Fibroblast of the aortic adventitia (primary cell): ENCODE measurements at regions not wholly inside any gene's neighbourhood (a gene's known extent, or its start where the extent isn't known, plus 50 kb on each side); places are given as distances from the start of the nearest gene placed in this dataset.
A peak's percentile ranks its signal among the peaks of the same experiment; 100 is the strongest.

ENCODE experiments used
- DNase-seq: peaks from one replicate; pipeline ENCODE4 v3.0.0-alpha.2; 2010; ENCODE audit warnings: low read depth
- H3K4me3 ChIP-seq: 2 replicates; pipeline ENCODE4 v1.5.1; 2011; ENCODE audit warnings: low read depth, mild to moderate bottlenecking, control low read depth, low read length, moderate library complexity
- CTCF ChIP-seq: IDR thresholded peaks from 2 replicates; pipeline ENCODE4 v1.5.1; 2011; ENCODE audit warnings: mild to moderate bottlenecking, low read length, control low read depth, inconsistent platforms; ENCODE audit not compliant: insufficient read depth

GRCh38 chr9:82467436-82467835, 478.9 kb downstream of the SPATA31D1 start:
- DNase-seq, result peak; percentile 2
- TF ChIP-seq CTCF, result no peak
- H3K4me3 ChIP-seq, result no peak overlapping the region

- DNase-seq, result no peak
- TF ChIP-seq CTCF, result no peak
- H3K4me3 ChIP-seq, result no peak overlapping the region
Measured at GRCh38 chr9:82474235-82474634, 485.7 kb downstream of the SPATA31D1 start.

- DNase-seq, result peak; percentile 11
- no peak overlapping the region for H3K4me3 ChIP-seq
- TF ChIP-seq CTCF, result no peak
Measured at GRCh38 chr9:82475584-82476301, 487.2 kb downstream of the SPATA31D1 start.

GRCh38 chr9:82480921-82481320, 492.3 kb downstream of the SPATA31D1 start:
- DNase-seq, result no peak
- TF ChIP-seq CTCF, result no peak
- no peak overlapping the region for H3K4me3 ChIP-seq

GRCh38 chr9:82487935-82488312, 499.4 kb downstream of the SPATA31D1 start:
- TF ChIP-seq CTCF, result no peak
- H3K4me3 ChIP-seq, result no peak overlapping the region
- DNase-seq, result no peak

GRCh38 chr9:82488313-82489200, 500.0 kb downstream of the SPATA31D1 start:
- no peak for TF ChIP-seq CTCF
- peak; percentile 99 for DNase-seq
- H3K4me3 ChIP-seq, result no peak overlapping the region
